HCT116 (cell line): ENCODE measurements at regions not wholly inside any gene's neighbourhood (a gene's known extent, or its start where the extent isn't known, plus 50 kb on each side); places are given as distances from the start of the nearest gene placed in this dataset.

Experiments used
- ATAC-seq: fragments of 200-7000 bp; cut with Tn5 transposase; 2 replicates; pipeline ENCODE4 v1.9.1; 2020; ENCODE audit warnings: mild to moderate bottlenecking, moderate library complexity
- BruUV-seq: library from RNA; stranded (reverse); fragments of 400-500 nt; replicated peaks from 2 replicates; lab custom pipeline; 2021; lab: Mats Ljungman, UMichigan
- CTCF ChIA-PET: fragments of 300-600 bp; sonication (Branson Sonifier 250); formaldehyde crosslinking; loops from one replicate; lab custom pipeline; 2021; ENCODE audit warnings: antibody characterized with exemption; lab: Charles Lee
- POLR2A ChIA-PET: fragments of 300-600, 350-600 bp; sonication (Branson Sonifier 250); formaldehyde crosslinking; loops from one replicate; lab custom pipeline; 2021; ENCODE audit warnings: antibody characterized with exemption; lab: Charles Lee
- RAD21 ChIA-PET, 2 experiments: fragments of 300-600 bp; sonication (Branson Sonifier 250); formaldehyde crosslinking; loops; one replicate each; lab custom pipeline; 2023; ENCODE audit warnings: low total read pairs in 2 of 2; ENCODE audit not compliant: uncharacterized antibody in 2 of 2, unreplicated experiment in 2 of 2, low non-redundant PET in 1 of 2; lab: Charles Lee
- DNase-seq: peaks from one replicate; pipeline ENCODE4 v3.0.0-alpha.2; 2010; ENCODE audit warnings: low read depth, low spot score
- H2AFZ ChIP-seq: fragments of 200-600 bp; shearing (Covaris generic), sonication (generic); 2 replicates; pipeline ENCODE4 v1.6.1; 2017; ENCODE audit warnings: low read depth, mixed run types, mixed read lengths, antibody characterized with exemption, low read length; ENCODE audit not compliant: poor library complexity, severe bottlenecking
- H3K27ac ChIP-seq: 2 replicates; pipeline ENCODE4 v1.5.1; 2012; ENCODE audit warnings: low read depth, low read length
- H3K27me3 ChIP-seq: fragments of 200-600 bp; sonication (generic); 2 replicates; pipeline ENCODE4 v1.6.1; 2016; ENCODE audit warnings: mixed run types, low read length, mixed read lengths; ENCODE audit not compliant: insufficient read depth
- H3K36me3 ChIP-seq, 2 experiments: fragments of 200-500 bp in 1 of 2; fragments of 200-600 bp in 1 of 2; sonication (Bioruptor generic) in 1 of 2; sonication (generic) in 1 of 2; 2 replicates each; pipeline versions ENCODE4 v1.5.1 to v1.6.1; 2014 to 2016; ENCODE audit warnings: low read length in 2 of 2, inconsistent platforms in 1 of 2, mixed read lengths in 1 of 2, mixed run types in 1 of 2; ENCODE audit not compliant: insufficient read depth in 2 of 2, control insufficient read depth in 1 of 2
- H3K4me1 ChIP-seq, 2 experiments: fragments of 200-600 bp in 1 of 2; sonication (generic) in 1 of 2; 2 replicates each; pipeline versions ENCODE4 v1.5.1 to v1.6.1; 2012 to 2017; ENCODE audit warnings: low read length in 2 of 2, inconsistent platforms in 1 of 2, mild to moderate bottlenecking in 1 of 2, mixed read lengths in 1 of 2, mixed run types in 1 of 2, moderate library complexity in 1 of 2; ENCODE audit not compliant: insufficient read depth in 2 of 2, control insufficient read depth in 1 of 2
- H3K4me2 ChIP-seq: fragments of 200-600 bp; sonication (generic); 2 replicates; pipeline ENCODE4 v1.6.1; 2017; ENCODE audit warnings: mixed run types, low read length, mixed read lengths
- H3K4me3 ChIP-seq, 2 experiments: fragments of 200-600 bp in 1 of 2; sonication (generic) in 1 of 2; replicated peaks in 1 of 2; 2 replicates each; pipeline ENCODE4 v1.5.1; 2011 to 2016; ENCODE audit warnings: low read length in 2 of 2, control low read depth in 1 of 2, low read depth in 1 of 2, mild to moderate bottlenecking in 1 of 2, mixed read lengths in 1 of 2, mixed run types in 1 of 2
- H3K79me2 ChIP-seq: fragments of 200-600 bp; sonication (generic); 2 replicates; pipeline ENCODE4 v1.6.1; 2017; ENCODE audit warnings: mild to moderate bottlenecking, mixed run types, low read length, moderate library complexity, mixed read lengths; ENCODE audit not compliant: insufficient read depth
- H3K9ac ChIP-seq: fragments of 200-600 bp; sonication (generic); 2 replicates; pipeline ENCODE4 v1.6.1; 2016; ENCODE audit warnings: low read length, mixed read lengths
- H3K9me2 ChIP-seq: fragments of 200-600 bp; sonication (generic), shearing (Covaris generic); 2 replicates; pipeline ENCODE4 v1.6.1; 2017; ENCODE audit warnings: mixed run types, mild to moderate bottlenecking, moderate library complexity; ENCODE audit not compliant: insufficient read depth
- H3K9me3 ChIP-seq, 2 experiments: fragments of 200-500 bp in 1 of 2; fragments of 200-600 bp in 1 of 2; sonication (Bioruptor generic) in 1 of 2; sonication (generic) in 1 of 2; 2 replicates each; pipeline ENCODE4 v1.6.1; 2014 to 2017; ENCODE audit warnings: low read length in 2 of 2, mixed read lengths in 2 of 2, inconsistent platforms in 1 of 2, low read depth in 1 of 2, mild to moderate bottlenecking in 1 of 2, mixed run types in 1 of 2, moderate library complexity in 1 of 2; ENCODE audit not compliant: control insufficient read depth in 1 of 2, insufficient read depth in 1 of 2
- H4K20me1 ChIP-seq: fragments of 200-600 bp; sonication (generic), shearing (Covaris generic); 2 replicates; pipeline ENCODE4 v1.6.1; 2017; ENCODE audit warnings: mixed run types, mild to moderate bottlenecking, moderate library complexity; ENCODE audit not compliant: insufficient read depth
- CTCF ChIP-seq, 3 experiments: fragments of 200-600 bp in 1 of 3; sonication (generic) in 1 of 3; IDR thresholded peaks in 2 of 3; conservative IDR thresholded peaks in 1 of 3; 2 replicates each; pipeline ENCODE4 v1.5.1; 2012 to 2017; ENCODE audit warnings: low read depth in 2 of 3, low read length in 2 of 3, antibody characterized with exemption in 1 of 3, borderline replicate concordance in 1 of 3, control low read depth in 1 of 3, mild to moderate bottlenecking in 1 of 3, mixed read lengths in 1 of 3, mixed run types in 1 of 3, moderate library complexity in 1 of 3; ENCODE audit not compliant: insufficient read depth in 1 of 3
- ELF1 ChIP-seq: IDR thresholded peaks from 2 replicates; pipeline ENCODE4 v1.6.1; 2012; ENCODE audit warnings: low read depth, borderline replicate concordance
- FOSL1 ChIP-seq: IDR thresholded peaks from 2 replicates; pipeline ENCODE4 v1.6.1; 2012; ENCODE audit warnings: low read depth
- JUND ChIP-seq: IDR thresholded peaks from 2 replicates; pipeline ENCODE4 v1.6.1; 2012
- MAX ChIP-seq: IDR thresholded peaks from 2 replicates; pipeline ENCODE4 v1.6.1; 2012
- POLR2A ChIP-seq: IDR thresholded peaks from 2 replicates; pipeline ENCODE4 v1.7.0; 2011; ENCODE audit warnings: borderline replicate concordance; ENCODE audit not compliant: insufficient read depth, insufficient read length; ENCODE audit errors: extremely low read depth
- POLR2AphosphoS5 ChIP-seq: IDR thresholded peaks from 2 replicates; pipeline ENCODE4 v1.6.1; 2011; ENCODE audit warnings: mild to moderate bottlenecking, low read depth, low read length, moderate library complexity
- SIN3A ChIP-seq: IDR thresholded peaks from 2 replicates; pipeline ENCODE4 v1.6.1; 2012; ENCODE audit warnings: low read depth
- SRF ChIP-seq: IDR thresholded peaks from 2 replicates; pipeline ENCODE4 v1.6.1; 2012; ENCODE audit warnings: low read depth
- TCF7L2 ChIP-seq: IDR thresholded peaks from 2 replicates; pipeline ENCODE4 v1.7.0; 2011; ENCODE audit warnings: borderline replicate concordance, inconsistent platforms; ENCODE audit not compliant: insufficient read depth, insufficient read length; ENCODE audit errors: extremely low read depth
- YY1 ChIP-seq: IDR thresholded peaks from 2 replicates; pipeline ENCODE4 v1.6.1; 2011; ENCODE audit warnings: low read length, low read depth, moderate library complexity, mild to moderate bottlenecking; ENCODE audit not compliant: insufficient replicate concordance; ENCODE audit errors: extremely low read depth
- ZFX ChIP-seq: fragments of 450-650 bp; IDR thresholded peaks from 2 replicates; pipeline ENCODE4 v1.6.1; 2017
- ZNF274 ChIP-seq: fragments of 200-500 bp; sonication (Bioruptor generic); IDR thresholded peaks from 2 replicates; pipeline ENCODE4 v1.6.1; 2014; ENCODE audit warnings: mild to moderate bottlenecking, low read depth, low read length, inconsistent platforms
- intact Hi-C: fragments of 100-400 bp; cut with micrococcal nuclease; formaldehyde crosslinking; loops from 2 replicates; pipeline ENCODE4 v1.10.0; 2022
- TF ChIP-seq, protein P1 (sequence below): IDR thresholded peaks from 2 replicates; pipeline ENCODE4 v1.6.1; 2012; ENCODE audit warnings: low read depth
- TF ChIP-seq, protein P2 (sequence below): IDR thresholded peaks from 2 replicates; pipeline ENCODE4 v1.6.1; 2011; ENCODE audit warnings: mild to moderate bottlenecking, low read length, moderate library complexity; ENCODE audit not compliant: insufficient replicate concordance; ENCODE audit errors: extremely low read depth

DNA sequence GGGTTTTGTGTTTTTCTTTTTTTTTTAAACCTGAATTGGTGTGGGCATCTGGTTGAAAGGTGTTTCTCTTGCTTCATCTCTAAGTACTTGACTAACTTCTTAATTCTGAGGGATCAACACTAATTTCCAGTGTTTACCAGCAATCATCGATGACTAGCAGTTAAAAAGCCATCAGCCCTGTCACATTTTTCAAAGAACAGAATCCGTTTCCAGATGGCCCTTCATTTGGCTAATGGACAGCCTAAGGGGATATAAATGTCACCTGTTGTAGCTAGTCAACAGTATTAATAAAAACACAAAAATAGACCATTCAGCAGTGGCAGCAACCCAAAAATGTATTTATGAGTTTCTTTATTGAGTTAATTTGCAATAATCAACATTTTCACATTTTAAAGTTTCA lies 1076.5 kb downstream of the MAT2B start:
- H3K9ac ChIP-seq: no peak overlapping the region
- intact Hi-C loops: no loop called here
- no peak for ATAC-seq
- no peak overlapping the region for H3K27ac ChIP-seq
- no peak for DNase-seq
- TF ChIP-seq FOSL1: no peak
- no peak for TF ChIP-seq POLR2A
- no peak for TF ChIP-seq CTCF (IDR thresholded peaks at IDR 0.05 in 2 of 3, conservative IDR thresholded peaks at IDR 0.05 in 1 of 3; ENCODE audit: borderline replicate concordance in 1 of 3, insufficient read depth in 1 of 3, low read depth in 2 of 3, low read length in 2 of 3)
- no peak for TF ChIP-seq ELF1
- TF ChIP-seq, protein P1, sequence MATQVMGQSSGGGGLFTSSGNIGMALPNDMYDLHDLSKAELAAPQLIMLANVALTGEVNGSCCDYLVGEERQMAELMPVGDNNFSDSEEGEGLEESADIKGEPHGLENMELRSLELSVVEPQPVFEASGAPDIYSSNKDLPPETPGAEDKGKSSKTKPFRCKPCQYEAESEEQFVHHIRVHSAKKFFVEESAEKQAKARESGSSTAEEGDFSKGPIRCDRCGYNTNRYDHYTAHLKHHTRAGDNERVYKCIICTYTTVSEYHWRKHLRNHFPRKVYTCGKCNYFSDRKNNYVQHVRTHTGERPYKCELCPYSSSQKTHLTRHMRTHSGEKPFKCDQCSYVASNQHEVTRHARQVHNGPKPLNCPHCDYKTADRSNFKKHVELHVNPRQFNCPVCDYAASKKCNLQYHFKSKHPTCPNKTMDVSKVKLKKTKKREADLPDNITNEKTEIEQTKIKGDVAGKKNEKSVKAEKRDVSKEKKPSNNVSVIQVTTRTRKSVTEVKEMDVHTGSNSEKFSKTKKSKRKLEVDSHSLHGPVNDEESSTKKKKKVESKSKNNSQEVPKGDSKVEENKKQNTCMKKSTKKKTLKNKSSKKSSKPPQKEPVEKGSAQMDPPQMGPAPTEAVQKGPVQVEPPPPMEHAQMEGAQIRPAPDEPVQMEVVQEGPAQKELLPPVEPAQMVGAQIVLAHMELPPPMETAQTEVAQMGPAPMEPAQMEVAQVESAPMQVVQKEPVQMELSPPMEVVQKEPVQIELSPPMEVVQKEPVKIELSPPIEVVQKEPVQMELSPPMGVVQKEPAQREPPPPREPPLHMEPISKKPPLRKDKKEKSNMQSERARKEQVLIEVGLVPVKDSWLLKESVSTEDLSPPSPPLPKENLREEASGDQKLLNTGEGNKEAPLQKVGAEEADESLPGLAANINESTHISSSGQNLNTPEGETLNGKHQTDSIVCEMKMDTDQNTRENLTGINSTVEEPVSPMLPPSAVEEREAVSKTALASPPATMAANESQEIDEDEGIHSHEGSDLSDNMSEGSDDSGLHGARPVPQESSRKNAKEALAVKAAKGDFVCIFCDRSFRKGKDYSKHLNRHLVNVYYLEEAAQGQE: no peak
- no peak for TF ChIP-seq YY1
- no peak for TF ChIP-seq SRF
- TF ChIP-seq, protein P2, sequence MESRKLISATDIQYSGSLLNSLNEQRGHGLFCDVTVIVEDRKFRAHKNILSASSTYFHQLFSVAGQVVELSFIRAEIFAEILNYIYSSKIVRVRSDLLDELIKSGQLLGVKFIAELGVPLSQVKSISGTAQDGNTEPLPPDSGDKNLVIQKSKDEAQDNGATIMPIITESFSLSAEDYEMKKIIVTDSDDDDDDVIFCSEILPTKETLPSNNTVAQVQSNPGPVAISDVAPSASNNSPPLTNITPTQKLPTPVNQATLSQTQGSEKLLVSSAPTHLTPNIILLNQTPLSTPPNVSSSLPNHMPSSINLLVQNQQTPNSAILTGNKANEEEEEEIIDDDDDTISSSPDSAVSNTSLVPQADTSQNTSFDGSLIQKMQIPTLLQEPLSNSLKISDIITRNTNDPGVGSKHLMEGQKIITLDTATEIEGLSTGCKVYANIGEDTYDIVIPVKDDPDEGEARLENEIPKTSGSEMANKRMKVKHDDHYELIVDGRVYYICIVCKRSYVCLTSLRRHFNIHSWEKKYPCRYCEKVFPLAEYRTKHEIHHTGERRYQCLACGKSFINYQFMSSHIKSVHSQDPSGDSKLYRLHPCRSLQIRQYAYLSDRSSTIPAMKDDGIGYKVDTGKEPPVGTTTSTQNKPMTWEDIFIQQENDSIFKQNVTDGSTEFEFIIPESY: no peak
- no peak for TF ChIP-seq ZFX
- TF ChIP-seq POLR2AphosphoS5: no peak
- no peak for TF ChIP-seq MAX
- no peak for TF ChIP-seq SIN3A
- TF ChIP-seq TCF7L2: no peak
- TF ChIP-seq ZNF274: no peak
- no peak for TF ChIP-seq JUND
- H3K36me3 ChIP-seq: no peaks in the 10 kb centered on the region
- H4K20me1 ChIP-seq: no peaks in the 10 kb centered on the region
- no peaks in the 10 kb centered on the region for H3K27me3 ChIP-seq
- no TSS peak for BruUV-seq
- ChIA-PET POLR2A (no interaction called here), RAD21 (no interaction called here), CTCF (no interaction called here)
- no peaks in the 10 kb centered on the region for H3K79me2 ChIP-seq
- H3K4me3 ChIP-seq: no peak overlapping the region
- peaks cover 3 to 5% of the 10 kb centered on the region in 2 experiments; a peak in 2 of 4 replicates for H3K9me3 ChIP-seq
- no peak overlapping the region for H2AFZ ChIP-seq
- no peak overlapping the region for H3K4me2 ChIP-seq
- H3K4me1 ChIP-seq: no peaks in the 10 kb centered on the region
- H3K9me2 ChIP-seq: no peaks in the 10 kb centered on the region
